OCI-LY7 (cell line): ENCODE measurements at regions not wholly inside any gene's neighbourhood (a gene's known extent, or its start where the extent isn't known, plus 50 kb on each side); places are given as distances from the start of the nearest gene placed in this dataset.

Source experiments
- EZH2phosphoT487 ChIP-seq: fragments of 200-600 bp; sonication (generic); IDR thresholded peaks from 2 replicates; pipeline ENCODE4 v1.6.1; 2018; ENCODE audit warnings: low read depth, borderline replicate concordance, mild to moderate bottlenecking, mixed run types, antibody characterized with exemption, low read length, moderate library complexity, mixed read lengths
- TF ChIP-seq, protein P1 (sequence below): fragments of 200-600 bp; sonication (generic); conservative IDR thresholded peaks from 2 replicates; pipeline ENCODE4 v1.5.1; 2014; ENCODE audit warnings: mild to moderate bottlenecking, antibody characterized with exemption, low read length, moderate library complexity, mixed read lengths

DNA sequence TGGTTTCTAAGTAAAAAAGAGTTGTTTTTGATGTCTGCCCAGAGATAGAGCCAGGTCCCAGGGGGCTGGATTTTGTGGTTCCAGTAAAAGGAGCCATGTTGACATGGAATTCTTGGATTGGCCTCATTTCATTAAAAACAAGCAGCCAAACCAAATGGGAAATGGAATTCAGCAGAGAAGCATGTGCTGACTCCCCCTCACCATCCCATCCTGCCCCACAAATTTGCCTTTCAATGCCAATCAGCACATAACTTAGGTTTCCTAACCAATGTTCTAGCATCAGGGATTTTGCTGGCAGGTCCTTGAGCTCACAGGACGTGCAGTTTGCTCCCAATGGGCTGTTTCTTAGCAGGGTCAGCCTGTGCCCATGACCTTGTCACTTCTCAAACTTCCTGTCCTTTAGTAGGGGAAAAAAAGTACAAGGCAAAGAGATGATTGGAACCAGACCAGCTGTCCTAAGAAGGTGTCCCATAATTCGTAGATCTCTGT is 101.5 kb upstream of the GADD45A start:
- TF ChIP-seq, protein P1, sequence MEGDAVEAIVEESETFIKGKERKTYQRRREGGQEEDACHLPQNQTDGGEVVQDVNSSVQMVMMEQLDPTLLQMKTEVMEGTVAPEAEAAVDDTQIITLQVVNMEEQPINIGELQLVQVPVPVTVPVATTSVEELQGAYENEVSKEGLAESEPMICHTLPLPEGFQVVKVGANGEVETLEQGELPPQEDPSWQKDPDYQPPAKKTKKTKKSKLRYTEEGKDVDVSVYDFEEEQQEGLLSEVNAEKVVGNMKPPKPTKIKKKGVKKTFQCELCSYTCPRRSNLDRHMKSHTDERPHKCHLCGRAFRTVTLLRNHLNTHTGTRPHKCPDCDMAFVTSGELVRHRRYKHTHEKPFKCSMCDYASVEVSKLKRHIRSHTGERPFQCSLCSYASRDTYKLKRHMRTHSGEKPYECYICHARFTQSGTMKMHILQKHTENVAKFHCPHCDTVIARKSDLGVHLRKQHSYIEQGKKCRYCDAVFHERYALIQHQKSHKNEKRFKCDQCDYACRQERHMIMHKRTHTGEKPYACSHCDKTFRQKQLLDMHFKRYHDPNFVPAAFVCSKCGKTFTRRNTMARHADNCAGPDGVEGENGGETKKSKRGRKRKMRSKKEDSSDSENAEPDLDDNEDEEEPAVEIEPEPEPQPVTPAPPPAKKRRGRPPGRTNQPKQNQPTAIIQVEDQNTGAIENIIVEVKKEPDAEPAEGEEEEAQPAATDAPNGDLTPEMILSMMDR, result no peak
- no peak for TF ChIP-seq EZH2phosphoT487
